NCI-H1092 (cell line): ENCODE measurements at regions not wholly inside any gene's neighbourhood (a gene's known extent, or its start where the extent isn't known, plus 50 kb on each side); places are given as distances from the start of the nearest gene placed in this dataset.

Source experiments
- DNase-seq: peaks from one replicate; lab custom pipeline; 2025; lab: John Stamatoyannopoulos, UW

GRCh38 chr6:140594806-140595128, 1220.3 kb upstream of the CITED2 start:
- DNase-seq: no peak

DNA sequence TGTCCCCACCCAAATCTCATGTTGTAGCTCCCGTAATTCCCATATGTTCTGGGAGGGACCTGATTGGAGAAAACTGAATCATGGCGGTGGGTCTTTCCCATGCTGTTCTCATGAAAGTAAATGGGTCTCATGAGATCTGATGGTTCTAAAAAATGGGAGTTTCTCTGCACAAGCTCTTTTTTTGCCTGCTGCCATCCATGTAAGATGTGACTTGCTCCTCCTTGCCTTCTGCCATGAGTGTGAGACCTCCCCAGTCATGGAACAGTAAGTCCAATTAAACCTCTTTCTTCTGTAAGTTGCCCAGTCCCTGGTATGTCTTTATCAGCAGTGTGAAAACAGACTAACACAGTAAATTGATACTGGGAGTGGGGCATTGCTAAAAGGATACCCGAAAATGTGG, 1218.4 kb upstream of the CITED2 start:
- no peak for DNase-seq

DNA sequence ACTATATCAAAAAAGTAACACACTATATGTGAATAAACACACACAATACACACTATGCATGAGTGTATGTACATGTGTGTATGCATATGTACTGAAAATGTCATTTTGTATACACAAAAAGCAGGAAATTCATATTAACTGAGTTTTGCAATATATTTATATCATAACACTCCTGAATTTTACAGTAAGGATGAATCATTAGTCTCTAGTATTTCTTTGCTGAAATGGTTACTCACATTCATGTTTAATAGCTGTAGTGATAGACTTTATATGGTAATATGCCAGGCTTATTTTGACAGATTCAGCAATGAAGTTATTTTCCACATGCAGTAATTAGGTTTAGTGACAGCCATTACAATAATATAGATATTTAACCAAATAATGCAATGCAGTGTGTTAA, 1216.2 kb upstream of the CITED2 start:
- DNase-seq: no peak

DNA sequence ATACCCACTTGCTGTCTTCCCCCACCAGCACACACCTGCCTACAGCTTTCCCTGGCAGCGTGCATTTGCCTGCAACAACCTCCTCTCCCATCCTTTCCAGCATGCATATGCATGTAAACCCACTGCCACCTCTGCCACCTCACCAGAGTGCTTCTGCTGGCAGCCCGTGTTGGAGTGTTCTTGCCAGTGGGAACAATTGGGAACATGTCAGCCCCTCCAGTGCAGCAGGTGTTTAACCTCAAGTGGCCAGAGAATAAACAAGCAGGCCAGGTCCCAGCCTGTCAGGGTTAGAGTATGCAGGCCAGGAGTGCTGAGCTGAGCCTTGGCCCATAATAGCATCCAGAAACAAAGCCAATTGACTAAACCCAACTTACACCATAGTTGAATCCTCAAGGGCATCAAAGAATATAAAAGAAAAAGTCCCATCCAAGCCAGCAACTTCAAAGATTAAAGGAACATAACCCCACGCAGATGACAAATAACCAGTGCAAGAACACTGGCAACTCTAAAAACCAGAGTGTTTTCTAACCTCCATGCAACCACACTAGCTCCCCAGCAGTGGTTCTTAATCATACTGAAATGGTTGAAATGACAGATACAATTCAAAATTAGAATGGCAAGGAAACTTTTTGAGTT, 1212.1 kb upstream of the CITED2 start:
- peak; percentile 2 for DNase-seq

- no peak for DNase-seq
Observed at GRCh38 chr6:140581601-140582000, 1207.2 kb upstream of the CITED2 start.

- DNase-seq: no peak
Observed at GRCh38 chr6:140579918-140580317, 1205.5 kb upstream of the CITED2 start.

DNA sequence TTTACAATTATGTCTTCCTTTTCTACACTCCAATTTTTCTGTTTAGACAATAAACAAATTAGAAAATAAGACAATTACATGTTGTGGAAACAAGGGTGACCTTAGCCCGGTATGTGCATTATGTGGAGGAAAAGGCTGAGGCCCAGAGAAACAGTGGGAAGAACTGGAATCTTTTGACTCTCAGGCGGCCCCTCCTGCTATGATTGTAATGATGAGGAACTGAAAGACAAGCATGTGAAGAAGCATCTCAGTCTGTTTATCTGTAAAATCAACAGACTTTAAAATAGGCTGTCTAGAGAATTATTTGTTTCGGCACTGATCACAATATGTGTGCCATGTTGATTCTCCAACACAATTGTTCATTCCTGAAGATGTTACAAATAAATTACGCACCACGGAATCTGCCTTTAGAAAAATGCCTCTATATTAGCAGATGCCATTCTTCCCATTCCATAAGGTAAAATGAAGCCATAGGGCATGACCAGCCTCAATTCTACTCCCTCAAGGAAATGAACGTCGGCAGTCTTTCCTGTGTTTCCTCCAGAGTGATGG, 1201.6 kb upstream of the CITED2 start:
- DNase-seq: no peak

DNA sequence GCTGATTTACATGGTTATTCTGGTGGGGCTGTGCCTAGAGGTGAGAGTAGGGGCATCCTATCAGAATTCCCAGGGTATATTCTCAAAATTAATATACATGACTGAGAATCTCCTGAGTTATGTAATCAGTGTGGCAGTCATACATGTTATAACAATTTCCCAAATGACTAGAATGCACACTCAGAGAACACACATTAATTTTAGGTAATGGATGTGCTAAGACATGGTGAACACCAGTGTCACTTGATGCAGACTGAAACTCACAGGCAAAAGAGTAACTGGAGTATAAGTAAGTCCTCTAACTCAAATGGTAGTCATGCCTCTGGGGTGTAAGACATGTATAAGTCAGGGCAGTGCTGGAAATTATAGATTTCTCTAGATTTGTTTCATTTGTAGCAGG, 1198.4 kb upstream of the CITED2 start:
- DNase-seq: no peak

DNA sequence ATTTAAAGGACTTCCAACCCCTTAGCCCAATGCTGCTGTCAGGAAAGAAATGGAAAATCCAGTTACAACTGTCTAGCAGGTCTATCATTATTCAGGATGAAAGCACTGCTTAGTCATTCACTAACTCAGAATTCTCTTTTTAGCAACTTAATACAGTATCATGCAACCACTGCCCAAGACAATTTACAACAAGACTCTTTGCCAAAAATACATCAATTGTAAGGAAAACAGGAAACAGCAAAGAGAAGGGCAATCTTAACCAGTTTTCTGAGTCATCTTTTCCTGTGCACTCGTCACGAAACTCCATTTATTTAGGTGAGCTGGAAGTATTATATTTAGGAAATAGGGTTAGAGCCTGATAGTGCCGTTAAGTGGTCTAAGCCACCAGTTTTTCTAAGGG, 1197.7 kb upstream of the CITED2 start:
- DNase-seq: no peak

DNA sequence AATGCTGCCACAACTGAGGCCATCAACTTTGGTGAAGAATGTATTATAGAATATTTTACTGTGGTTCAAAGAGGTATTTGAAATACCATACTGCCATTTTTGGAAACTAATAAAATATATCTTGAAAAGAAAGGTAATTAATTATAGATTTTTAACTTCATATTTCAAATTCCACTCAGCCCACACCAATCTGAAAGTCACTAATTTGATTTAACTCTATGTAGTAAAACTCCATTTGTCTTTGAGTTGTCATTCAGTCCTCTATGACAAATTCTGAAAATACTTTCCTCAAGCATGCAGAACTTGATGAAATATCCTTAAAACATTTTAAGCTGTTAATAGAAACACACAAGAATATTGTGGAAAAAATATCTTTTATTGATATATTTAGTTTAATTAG, 1196.7 kb upstream of the CITED2 start:
- DNase-seq: no peak

DNA sequence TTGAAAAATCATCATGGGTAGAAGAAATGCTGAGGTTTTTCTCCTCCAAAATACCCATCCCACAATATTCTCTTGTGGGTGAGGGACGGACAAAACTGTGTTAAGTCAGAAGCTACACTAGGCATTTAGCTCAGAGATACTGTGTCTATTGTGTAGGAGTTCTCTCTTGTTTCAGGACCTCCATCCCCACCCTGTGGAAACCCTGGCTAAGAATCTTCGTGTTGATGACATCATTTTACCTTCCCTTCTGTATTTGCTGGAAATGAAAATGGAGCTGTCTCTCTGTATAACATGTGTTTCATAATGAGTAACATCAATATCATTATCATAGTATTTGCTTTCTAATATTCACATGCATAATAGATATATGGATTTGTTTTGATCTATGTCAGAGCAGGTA, 1193.0 kb upstream of the CITED2 start:
- no peak for DNase-seq

DNA sequence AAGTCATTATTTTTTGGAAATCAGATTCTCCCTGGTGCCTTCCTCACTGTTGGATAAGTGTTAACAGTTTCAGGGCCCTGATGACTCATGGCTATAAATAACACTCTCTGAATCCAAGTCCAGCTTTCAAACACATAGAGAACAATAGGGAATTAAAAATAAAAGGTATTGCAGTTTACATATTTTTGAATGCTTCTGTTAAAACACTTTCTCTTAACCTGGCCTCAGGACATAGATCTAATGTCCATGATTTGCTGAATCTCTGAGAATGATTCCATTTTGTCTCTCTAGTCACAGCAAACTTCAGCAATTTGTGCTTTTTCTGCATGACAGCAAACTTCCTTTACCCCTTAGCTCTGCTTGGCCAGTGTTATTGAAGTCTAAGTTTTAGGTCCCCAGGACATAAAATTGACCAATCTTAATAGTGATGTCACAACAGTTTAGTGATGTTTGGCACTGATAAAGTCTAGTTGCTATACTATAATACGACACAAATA, 1192.4 kb upstream of the CITED2 start:
- DNase-seq: no peak

- DNase-seq: no peak
Observed at GRCh38 chr6:140563728-140564127, 1189.3 kb upstream of the CITED2 start.

- DNase-seq: no peak
Observed at GRCh38 chr6:140561701-140562100, 1187.3 kb upstream of the CITED2 start.

DNA sequence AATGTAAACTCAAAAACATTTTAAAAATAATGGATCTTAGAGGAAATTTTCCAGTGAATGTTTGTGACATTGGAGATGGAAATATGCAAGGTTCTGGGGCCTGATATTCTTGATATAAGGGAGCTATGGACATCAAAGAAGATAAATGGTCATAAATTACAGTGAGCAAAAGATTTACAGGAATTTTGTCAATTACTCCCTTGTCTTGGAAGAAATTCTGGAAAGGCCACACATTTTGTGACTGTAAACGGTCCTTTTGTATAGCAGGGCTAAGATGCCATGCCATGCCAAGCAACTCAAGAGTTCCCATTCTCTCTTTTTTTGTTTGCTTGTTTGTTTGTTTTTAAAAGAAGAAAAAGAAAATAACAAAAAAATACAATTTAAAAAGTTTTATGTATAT, 1186.2 kb upstream of the CITED2 start:
- DNase-seq: no peak

DNA sequence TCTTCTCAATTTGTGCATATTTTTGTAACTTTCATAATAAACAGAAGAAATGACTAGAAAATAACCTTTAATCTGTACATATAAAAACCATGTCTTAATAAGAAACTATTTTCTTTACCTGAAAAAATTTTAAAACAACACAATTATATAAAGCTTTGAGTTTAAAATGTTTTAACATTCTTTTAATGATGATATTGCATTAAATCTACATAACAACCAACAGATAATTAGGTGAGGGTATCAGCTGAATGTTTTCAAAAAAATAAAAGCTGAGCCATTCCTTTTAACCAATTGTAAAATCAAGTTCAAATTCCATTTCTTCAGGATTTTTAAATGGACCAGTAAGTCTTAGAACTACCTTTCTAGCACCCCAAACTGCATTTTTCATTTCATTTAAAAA, 1185.0 kb upstream of the CITED2 start:
- DNase-seq: no peak

- no peak for DNase-seq
Observed at GRCh38 chr6:140554421-140554820, 1180.0 kb upstream of the CITED2 start.

DNA sequence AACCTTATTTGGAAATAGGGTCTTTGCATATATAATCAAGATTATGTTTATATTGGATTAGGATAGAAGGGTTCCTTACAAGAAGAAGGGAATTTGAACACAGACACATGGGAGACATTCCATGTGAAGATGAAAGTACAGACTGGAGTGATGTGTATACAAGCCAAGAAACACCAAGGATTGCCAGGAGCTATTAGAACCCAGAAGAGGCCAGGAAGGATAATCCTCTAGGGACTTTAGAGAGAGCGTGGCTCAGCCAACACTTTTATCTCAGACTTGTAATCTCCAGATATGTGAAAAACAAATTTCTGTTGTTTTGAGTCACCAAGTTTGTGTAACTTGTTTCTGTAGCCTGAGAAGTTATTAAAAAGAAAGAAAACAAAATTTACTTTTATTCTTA, 1173.9 kb upstream of the CITED2 start:
- DNase-seq: no peak

GRCh38 chr6:140546640-140547039, 1172.2 kb upstream of the CITED2 start:
- no peak for DNase-seq

DNA sequence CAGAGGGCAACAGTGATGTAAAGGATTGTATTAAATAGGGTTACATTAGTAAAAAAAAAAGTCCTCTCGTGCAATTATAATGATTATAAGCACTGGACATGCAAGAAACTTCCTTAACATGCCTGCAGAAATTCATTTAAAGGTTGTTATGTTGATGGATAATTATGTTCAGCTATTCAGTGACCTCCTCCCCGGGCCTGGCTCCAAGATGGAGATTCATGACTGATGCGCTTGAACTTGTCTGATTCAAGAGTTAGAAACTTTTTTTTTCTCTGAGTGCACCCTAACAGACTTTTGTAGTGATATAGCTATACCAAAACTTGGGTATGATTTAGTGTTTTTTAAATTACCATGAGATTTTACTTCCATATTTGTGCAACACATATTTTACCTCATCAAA, 1170.0 kb upstream of the CITED2 start:
- DNase-seq: no peak

- no peak for DNase-seq
Observed at GRCh38 chr6:140542863-140543262, 1168.4 kb upstream of the CITED2 start.

- no peak for DNase-seq
Observed at GRCh38 chr6:140541288-140541687, 1166.8 kb upstream of the CITED2 start.

- DNase-seq: no peak
Observed at GRCh38 chr6:140540743-140541142, 1166.3 kb upstream of the CITED2 start.

DNA sequence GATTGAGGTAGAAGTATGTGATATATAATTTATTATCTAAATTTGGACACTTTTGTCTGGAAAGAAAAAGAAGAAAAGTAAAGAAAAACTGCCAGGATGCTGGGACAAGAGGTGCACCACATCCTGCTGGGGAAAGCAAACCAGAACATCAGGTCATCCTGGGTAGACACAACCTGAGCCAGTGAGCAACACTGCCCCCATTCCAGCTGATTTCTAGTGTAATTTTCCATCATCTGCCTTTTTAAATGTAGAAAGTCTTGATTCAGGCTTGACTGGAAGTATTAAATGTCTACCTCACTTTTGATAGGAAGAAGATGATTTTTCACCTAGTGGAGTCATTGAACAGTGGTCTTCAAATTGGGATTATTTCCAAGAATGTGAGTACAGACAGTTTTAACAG, 1164.5 kb upstream of the CITED2 start:
- no peak for DNase-seq
